OCI-LY1 (cell line): ENCODE measurements at regions not wholly inside any gene's neighbourhood (a gene's known extent, or its start where the extent isn't known, plus 50 kb on each side); places are given as distances from the start of the nearest gene placed in this dataset.

Experiments
- H2AFZ ChIP-seq: fragments of 200-600 bp; sonication (generic), shearing (Covaris generic); 2 replicates; pipeline ENCODE4 v1.6.0; 2014; ENCODE audit warnings: antibody characterized with exemption, mild to moderate bottlenecking, low read length
- H3F3A ChIP-seq: fragments of 200-600 bp; sonication (generic), shearing (Covaris generic); 2 replicates; pipeline ENCODE4 v1.6.0; 2014; ENCODE audit warnings: mild to moderate bottlenecking, antibody characterized with exemption, low read length, moderate library complexity; ENCODE audit not compliant: insufficient read depth
- H3K27ac ChIP-seq: fragments of 200-600 bp; sonication (generic); 2 replicates; pipeline ENCODE4 v1.5.1; 2014; ENCODE audit warnings: low read length, mixed run types, mild to moderate bottlenecking, low read depth; ENCODE audit not compliant: poor library complexity, severe bottlenecking
- H3K27me3 ChIP-seq: fragments of 200-600 bp; sonication (generic); 2 replicates; pipeline ENCODE4 v1.6.0; 2014; ENCODE audit warnings: antibody characterized with exemption, mild to moderate bottlenecking, low read length, moderate library complexity; ENCODE audit not compliant: insufficient read depth
- H3K36me3 ChIP-seq: fragments of 200-600 bp; sonication (generic); 2 replicates; pipeline ENCODE4 v1.6.1; 2014; ENCODE audit warnings: mild to moderate bottlenecking, antibody characterized with exemption, low read length, moderate library complexity, mixed read lengths; ENCODE audit not compliant: insufficient read depth
- H3K4me1 ChIP-seq: fragments of 200-600 bp; sonication (generic); 2 replicates; pipeline ENCODE4 v1.5.1; 2014; ENCODE audit warnings: mild to moderate bottlenecking, low read length, moderate library complexity; ENCODE audit not compliant: insufficient read depth, severe bottlenecking
- H3K4me2 ChIP-seq: fragments of 200-600 bp; sonication (generic), shearing (Covaris generic); 2 replicates; pipeline ENCODE4 v1.6.1; 2014; ENCODE audit warnings: low read length
- H3K4me3 ChIP-seq: fragments of 200-600 bp; sonication (generic); 2 replicates; pipeline ENCODE4 v1.5.1; 2014; ENCODE audit warnings: low read length, low read depth, mild to moderate bottlenecking, mixed read lengths; ENCODE audit not compliant: poor library complexity, severe bottlenecking
- H3K79me2 ChIP-seq: fragments of 200-600 bp; shearing (Covaris generic); 2 replicates; pipeline ENCODE4 v1.6.1; 2016; ENCODE audit warnings: mixed run types, low read length, mixed read lengths; ENCODE audit not compliant: insufficient read depth
- H3K9ac ChIP-seq: fragments of 200-600 bp; sonication (generic), shearing (Covaris generic); 2 replicates; pipeline ENCODE4 v1.6.1; 2014; ENCODE audit warnings: mild to moderate bottlenecking, low read length, mixed read lengths
- H3K9me2 ChIP-seq: fragments of 200-600 bp; sonication (generic), shearing (Covaris generic); 2 replicates; pipeline ENCODE4 v1.6.1; 2014; ENCODE audit warnings: low read depth, mild to moderate bottlenecking, low read length, mixed read lengths
- H3K9me3 ChIP-seq: fragments of 200-600 bp; shearing (Covaris generic); 2 replicates; pipeline ENCODE4 v1.6.1; 2014; ENCODE audit warnings: low read length, mixed read lengths
- H4K20me1 ChIP-seq: fragments of 200-600 bp; sonication (generic), shearing (Covaris generic); 2 replicates; pipeline ENCODE4 v1.6.0; 2016; ENCODE audit warnings: mild to moderate bottlenecking, low read length; ENCODE audit not compliant: insufficient read depth
- EZH2 ChIP-seq: fragments of 200-600 bp; sonication (generic), shearing (Covaris generic); IDR thresholded peaks from 2 replicates; pipeline ENCODE4 v1.8.0; 2017; ENCODE audit warnings: borderline replicate concordance, mixed run types, mild to moderate bottlenecking, antibody characterized with exemption, low read length, moderate library complexity, mixed read lengths
- TF ChIP-seq, protein P1 (sequence below): fragments of 200-600 bp; sonication (generic), shearing (Covaris generic); IDR thresholded peaks from 2 replicates; pipeline ENCODE4 v1.5.1; 2017; ENCODE audit warnings: mild to moderate bottlenecking, antibody characterized with exemption, low read length, moderate library complexity, mixed read lengths

DNA sequence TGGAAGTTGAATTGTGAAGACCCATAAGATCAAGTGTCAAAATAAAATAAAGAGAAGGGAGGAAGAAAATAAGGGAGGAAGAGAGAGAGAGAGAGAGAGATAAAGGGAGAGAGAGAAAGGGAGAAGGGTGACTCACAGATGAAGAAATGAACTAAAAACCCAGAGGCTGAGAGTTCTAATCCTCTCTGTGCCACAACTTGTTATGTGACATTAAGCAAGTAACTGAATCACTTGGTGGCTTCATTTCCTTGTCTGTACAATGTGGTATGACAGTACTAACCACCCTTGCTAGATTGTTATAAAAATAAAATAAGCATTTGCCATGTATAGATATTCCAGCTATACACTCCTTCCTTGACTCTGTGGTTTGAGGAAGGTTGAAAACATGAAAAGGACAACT is 189.0 kb upstream of the FRMD6 start:
- Histone ChIP-seq H3K4me3 (no peak overlapping the region), H2AFZ (no peak overlapping the region), H4K20me1 (no peaks in the 10 kb centered on the region), H3K4me2 (no peak overlapping the region), H3K9me3 (no peaks in the 10 kb centered on the region), H3K79me2 (no peaks in the 10 kb centered on the region), H3K9me2 (no peaks in the 10 kb centered on the region), H3F3A (no peaks in the 10 kb centered on the region), H3K4me1 (no peaks in the 10 kb centered on the region), H3K36me3 (no peaks in the 10 kb centered on the region), H3K27me3 (no peaks in the 10 kb centered on the region), H3K9ac (no peak overlapping the region), H3K27ac (no peak overlapping the region)
- TF ChIP-seq EZH2: no peak
- TF ChIP-seq, protein P1, sequence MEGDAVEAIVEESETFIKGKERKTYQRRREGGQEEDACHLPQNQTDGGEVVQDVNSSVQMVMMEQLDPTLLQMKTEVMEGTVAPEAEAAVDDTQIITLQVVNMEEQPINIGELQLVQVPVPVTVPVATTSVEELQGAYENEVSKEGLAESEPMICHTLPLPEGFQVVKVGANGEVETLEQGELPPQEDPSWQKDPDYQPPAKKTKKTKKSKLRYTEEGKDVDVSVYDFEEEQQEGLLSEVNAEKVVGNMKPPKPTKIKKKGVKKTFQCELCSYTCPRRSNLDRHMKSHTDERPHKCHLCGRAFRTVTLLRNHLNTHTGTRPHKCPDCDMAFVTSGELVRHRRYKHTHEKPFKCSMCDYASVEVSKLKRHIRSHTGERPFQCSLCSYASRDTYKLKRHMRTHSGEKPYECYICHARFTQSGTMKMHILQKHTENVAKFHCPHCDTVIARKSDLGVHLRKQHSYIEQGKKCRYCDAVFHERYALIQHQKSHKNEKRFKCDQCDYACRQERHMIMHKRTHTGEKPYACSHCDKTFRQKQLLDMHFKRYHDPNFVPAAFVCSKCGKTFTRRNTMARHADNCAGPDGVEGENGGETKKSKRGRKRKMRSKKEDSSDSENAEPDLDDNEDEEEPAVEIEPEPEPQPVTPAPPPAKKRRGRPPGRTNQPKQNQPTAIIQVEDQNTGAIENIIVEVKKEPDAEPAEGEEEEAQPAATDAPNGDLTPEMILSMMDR: no peak

DNA sequence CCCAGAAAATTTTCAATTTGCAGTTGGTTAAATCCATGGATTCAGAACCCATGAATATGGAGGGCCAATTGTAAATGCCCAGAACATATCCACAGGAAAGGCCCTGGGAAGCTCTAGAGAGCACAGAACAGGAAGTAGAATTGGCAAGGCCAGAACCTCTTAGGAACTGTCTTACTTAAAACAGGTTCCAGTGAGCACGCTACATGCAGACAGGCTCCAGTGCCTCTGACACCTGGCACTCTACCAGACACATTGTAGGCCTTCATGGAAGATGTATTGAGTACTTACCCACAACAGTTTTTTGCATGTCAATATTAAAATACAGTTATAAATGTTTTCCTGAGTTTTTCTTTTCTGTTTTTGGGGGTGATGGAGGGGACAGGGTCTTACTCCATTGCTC is 188.2 kb upstream of the FRMD6 start:
- H3K9me3 ChIP-seq: no peaks in the 10 kb centered on the region
- H3K36me3 ChIP-seq: no peaks in the 10 kb centered on the region
- H2AFZ ChIP-seq: no peak overlapping the region
- H3K4me3 ChIP-seq: no peak overlapping the region
- no peak overlapping the region for H3K27ac ChIP-seq
- H3K79me2 ChIP-seq: no peaks in the 10 kb centered on the region
- no peaks in the 10 kb centered on the region for H3K4me1 ChIP-seq
- H3K27me3 ChIP-seq: no peaks in the 10 kb centered on the region
- H4K20me1 ChIP-seq: no peaks in the 10 kb centered on the region
- no peaks in the 10 kb centered on the region for H3K9me2 ChIP-seq
- H3K4me2 ChIP-seq: no peak overlapping the region
- H3K9ac ChIP-seq: no peak overlapping the region
- TF ChIP-seq, protein P1: no peak
- no peak for TF ChIP-seq EZH2
- H3F3A ChIP-seq: no peaks in the 10 kb centered on the region

DNA sequence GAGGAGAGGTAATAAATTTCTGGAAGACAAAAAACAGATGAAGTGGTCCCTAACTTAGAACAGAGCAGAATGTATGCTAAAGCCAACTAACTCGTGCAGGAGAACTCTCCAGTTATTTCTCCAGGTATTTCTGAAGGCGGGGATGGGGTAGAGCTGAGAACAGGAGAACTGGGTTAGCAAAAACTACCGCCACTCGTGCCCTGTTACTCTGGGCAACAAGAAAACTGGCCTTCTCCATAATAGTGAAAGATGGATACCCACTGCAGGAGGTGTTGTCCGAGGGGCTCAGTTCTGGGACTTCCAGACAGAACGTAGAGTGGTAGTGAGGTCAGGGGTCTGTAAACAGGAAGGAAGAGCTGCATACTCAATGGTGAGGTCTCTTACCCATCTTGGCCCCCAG is 187.3 kb upstream of the FRMD6 start:
- H3K79me2 ChIP-seq: no peaks in the 10 kb centered on the region
- no peaks in the 10 kb centered on the region for H4K20me1 ChIP-seq
- H3K9me3 ChIP-seq: no peaks in the 10 kb centered on the region
- no peaks in the 10 kb centered on the region for H3K27me3 ChIP-seq
- H3K9me2 ChIP-seq: no peaks in the 10 kb centered on the region
- TF ChIP-seq, protein P1: no peak
- no peak for TF ChIP-seq EZH2
- no peaks in the 10 kb centered on the region for H3K4me1 ChIP-seq
- no peaks in the 10 kb centered on the region for H3F3A ChIP-seq
- H3K4me2 ChIP-seq: no peak overlapping the region
- H3K36me3 ChIP-seq: no peaks in the 10 kb centered on the region
- no peak overlapping the region for H2AFZ ChIP-seq
- no peak overlapping the region for H3K9ac ChIP-seq
- no peak overlapping the region for H3K4me3 ChIP-seq
- H3K27ac ChIP-seq: no peak overlapping the region
